ENCODE measurements at regions not wholly inside any gene's neighbourhood (a gene's known extent, or its start where the extent isn't known, plus 50 kb on each side); places are given as distances from the start of the nearest gene placed in this dataset.

DNA sequence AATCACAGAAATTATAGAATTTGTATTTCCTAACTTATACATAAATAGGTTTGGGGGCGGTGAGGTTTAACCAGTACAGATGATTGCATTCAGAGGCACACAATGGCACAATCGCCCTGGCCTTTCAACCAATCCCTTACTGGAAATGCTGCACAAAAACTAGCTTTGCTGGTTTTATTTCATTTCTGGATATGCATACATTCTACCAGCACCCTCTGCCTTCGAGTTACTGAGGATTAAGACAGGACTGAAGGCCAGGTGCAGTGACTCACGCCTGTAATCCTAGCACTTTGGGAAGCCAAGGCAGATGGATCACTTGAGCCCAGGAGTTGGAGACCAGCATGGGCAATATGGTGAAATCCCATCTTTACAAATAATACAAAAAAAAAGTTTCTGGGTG is 336.1 kb downstream of the ARRDC4 start:
- TF ChIP-seq, protein P1, sequence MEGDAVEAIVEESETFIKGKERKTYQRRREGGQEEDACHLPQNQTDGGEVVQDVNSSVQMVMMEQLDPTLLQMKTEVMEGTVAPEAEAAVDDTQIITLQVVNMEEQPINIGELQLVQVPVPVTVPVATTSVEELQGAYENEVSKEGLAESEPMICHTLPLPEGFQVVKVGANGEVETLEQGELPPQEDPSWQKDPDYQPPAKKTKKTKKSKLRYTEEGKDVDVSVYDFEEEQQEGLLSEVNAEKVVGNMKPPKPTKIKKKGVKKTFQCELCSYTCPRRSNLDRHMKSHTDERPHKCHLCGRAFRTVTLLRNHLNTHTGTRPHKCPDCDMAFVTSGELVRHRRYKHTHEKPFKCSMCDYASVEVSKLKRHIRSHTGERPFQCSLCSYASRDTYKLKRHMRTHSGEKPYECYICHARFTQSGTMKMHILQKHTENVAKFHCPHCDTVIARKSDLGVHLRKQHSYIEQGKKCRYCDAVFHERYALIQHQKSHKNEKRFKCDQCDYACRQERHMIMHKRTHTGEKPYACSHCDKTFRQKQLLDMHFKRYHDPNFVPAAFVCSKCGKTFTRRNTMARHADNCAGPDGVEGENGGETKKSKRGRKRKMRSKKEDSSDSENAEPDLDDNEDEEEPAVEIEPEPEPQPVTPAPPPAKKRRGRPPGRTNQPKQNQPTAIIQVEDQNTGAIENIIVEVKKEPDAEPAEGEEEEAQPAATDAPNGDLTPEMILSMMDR (IDR thresholded peaks at IDR 0.05; ENCODE audit: unreplicated experiment): no peak
- no peak for DNase-seq
- intact Hi-C loops (cut with micrococcal nuclease; ENCODE audit: unreplicated experiment): no loop called here

DNA sequence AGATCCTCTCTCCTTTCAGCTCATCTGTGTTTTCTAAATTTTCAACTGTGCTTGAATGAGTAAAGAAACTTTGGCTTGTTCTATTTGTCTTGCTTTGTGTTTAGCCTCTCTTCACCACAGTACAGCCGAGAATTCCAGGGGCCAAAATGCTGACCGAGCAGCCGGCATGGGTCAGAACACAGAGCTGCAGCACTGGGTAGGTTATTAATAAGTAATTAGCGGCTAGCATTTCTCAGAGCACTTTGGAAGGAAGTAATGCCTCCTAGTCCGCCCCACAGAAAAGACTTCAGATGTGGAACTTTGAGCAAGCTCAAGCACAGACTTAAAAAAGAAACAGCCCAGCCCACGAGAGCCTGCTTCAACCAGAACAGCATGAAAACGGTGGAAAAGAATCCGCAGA is 343.9 kb downstream of the ARRDC4 start:
- CTCF ChIA-PET: no interaction called here
- TF ChIP-seq, protein P1 (IDR thresholded peaks at IDR 0.05; ENCODE audit: unreplicated experiment): no peak
- no peak overlapping the region for H3K4me3 Mint-ChIP-seq (ENCODE audit: low read depth, unreplicated experiment)
- peaks cover 94% of the 10 kb centered on the region for H3K27me3 Mint-ChIP-seq (ENCODE audit: unreplicated experiment)
- intact Hi-C loops (cut with micrococcal nuclease; ENCODE audit: unreplicated experiment): no loop called here
- no peaks in the 10 kb centered on the region for H3K36me3 Mint-ChIP-seq (ENCODE audit: insufficient read depth, unreplicated experiment)
- H3K9me3 Mint-ChIP-seq (ENCODE audit: low read depth, unreplicated experiment): no peaks in the 10 kb centered on the region
- no peak overlapping the region for H3K27ac Mint-ChIP-seq (ENCODE audit: unreplicated experiment)
- no peaks in the 10 kb centered on the region for H3K4me1 Mint-ChIP-seq (ENCODE audit: low read depth, unreplicated experiment)
- no peak for DNase-seq
- BruUV-seq (replicated peaks): no TSS peak

More for the DNA sequence above, 336.1 kb downstream of the ARRDC4 start:
- Mint-ChIP-seq H3K36me3 (ENCODE audit: insufficient read depth, unreplicated experiment) (no peaks in the 10 kb centered on the region), H3K9me3 (ENCODE audit: low read depth, unreplicated experiment) (no peaks in the 10 kb centered on the region), H3K4me3 (ENCODE audit: low read depth, unreplicated experiment) (no peak overlapping the region), H3K27ac (ENCODE audit: unreplicated experiment) (no peak overlapping the region), H3K4me1 (ENCODE audit: low read depth, unreplicated experiment) (no peaks in the 10 kb centered on the region), H3K27me3 (ENCODE audit: unreplicated experiment) (peaks cover 63% of the 10 kb centered on the region)
- CTCF ChIA-PET: interaction anchor here (0.7 to 2.1 kb wide), 2 partner anchors 15 to 250 kb away, joined by 3 to 4 read pairs; no protein-coding TSS in a partner anchor
- no TSS peak for BruUV-seq (replicated peaks)

DNA sequence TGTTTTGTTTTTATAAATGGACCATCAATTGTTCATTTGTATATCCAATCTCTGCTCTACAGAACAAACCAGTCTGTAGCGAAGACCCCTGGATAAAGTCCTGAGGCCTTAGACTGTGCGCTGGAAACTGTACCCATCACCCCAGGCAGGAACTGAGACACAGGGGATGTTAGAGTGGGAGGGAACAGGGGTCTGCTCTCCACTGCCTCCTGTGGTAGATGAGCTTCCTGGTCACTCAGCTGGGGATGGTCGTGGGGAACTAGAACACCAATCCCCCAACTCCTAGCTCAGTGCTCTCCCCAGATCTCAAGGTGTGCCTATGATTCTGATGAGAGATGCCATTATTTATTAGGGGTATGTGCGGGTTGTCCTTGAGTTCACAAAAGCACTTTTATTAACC is 340.2 kb upstream of the IGF1R start:
- no peaks in the 10 kb centered on the region for H3K36me3 Mint-ChIP-seq (ENCODE audit: insufficient read depth, unreplicated experiment)
- no peak overlapping the region for H3K27ac Mint-ChIP-seq (ENCODE audit: unreplicated experiment)
- H3K4me3 Mint-ChIP-seq (ENCODE audit: low read depth, unreplicated experiment): no peak overlapping the region
- no peaks in the 10 kb centered on the region for H3K9me3 Mint-ChIP-seq (ENCODE audit: low read depth, unreplicated experiment)
- no peak for DNase-seq
- TF ChIP-seq, protein P1 (IDR thresholded peaks at IDR 0.05; ENCODE audit: unreplicated experiment): no peak
- H3K4me1 Mint-ChIP-seq (ENCODE audit: low read depth, unreplicated experiment): no peaks in the 10 kb centered on the region
- intact Hi-C loops (cut with micrococcal nuclease; ENCODE audit: unreplicated experiment): no loop called here
- BruUV-seq (replicated peaks): no TSS peak
- peaks cover 66% of the 10 kb centered on the region for H3K27me3 Mint-ChIP-seq (ENCODE audit: unreplicated experiment)
- CTCF ChIA-PET: interaction anchor here (0.6 kb wide), 1 partner anchor 210 kb away, joined by 3 read pairs; no protein-coding TSS in a partner anchor

DNA sequence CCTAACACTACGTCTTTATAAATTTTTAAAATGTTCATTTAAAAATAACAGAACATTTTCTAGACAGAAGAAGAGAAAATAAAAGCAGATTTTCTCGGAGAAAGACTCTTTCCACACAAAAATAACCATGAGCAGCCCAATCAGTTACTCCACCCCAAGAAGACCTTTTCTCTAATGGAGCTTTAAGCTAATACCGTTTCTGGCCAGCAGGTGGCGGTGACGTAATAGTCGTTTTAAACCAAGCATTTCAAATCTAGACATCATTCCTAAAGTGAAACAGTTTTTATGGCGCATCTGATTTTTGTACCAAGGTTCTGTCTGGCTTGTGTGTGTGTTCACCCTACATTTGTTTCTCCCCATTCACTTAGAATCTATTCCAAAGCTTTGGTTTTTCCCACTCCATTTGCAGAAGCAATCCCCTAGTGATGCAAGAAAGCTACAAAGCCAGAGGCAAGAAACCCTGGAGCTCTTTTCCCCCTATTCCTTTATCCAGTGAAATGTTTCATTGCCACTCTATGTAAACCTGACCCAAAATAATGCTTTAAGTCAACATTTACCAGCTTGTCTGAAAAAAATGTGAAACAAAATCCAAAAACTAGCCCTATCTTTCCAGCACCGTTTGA is 336.7 kb upstream of the IGF1R start:
- H3K27me3 Mint-ChIP-seq (ENCODE audit: unreplicated experiment): peaks cover 45% of the 10 kb centered on the region
- DNase-seq: peak; percentile 82
- intact Hi-C loops (cut with micrococcal nuclease; ENCODE audit: unreplicated experiment): loop anchor here (1.0 to 2.0 kb wide), 2 partner anchors 110 to 765 kb away; no protein-coding TSS in a partner anchor
- no peaks in the 10 kb centered on the region for H3K36me3 Mint-ChIP-seq (ENCODE audit: insufficient read depth, unreplicated experiment)
- H3K4me3 Mint-ChIP-seq (ENCODE audit: low read depth, unreplicated experiment): no peak overlapping the region
- H3K9me3 Mint-ChIP-seq (ENCODE audit: low read depth, unreplicated experiment): no peaks in the 10 kb centered on the region
- H3K27ac Mint-ChIP-seq (ENCODE audit: unreplicated experiment): no peak overlapping the region
- TF ChIP-seq, protein P1 (IDR thresholded peaks at IDR 0.05; ENCODE audit: unreplicated experiment): peak; percentile 77
- CTCF ChIA-PET: interaction anchor here (0.8 to 1.9 kb wide), 10 partner anchors 10 to 765 kb away, joined by 3 to 15 read pairs (median 4); no protein-coding TSS in a partner anchor
- no peaks in the 10 kb centered on the region for H3K4me1 Mint-ChIP-seq (ENCODE audit: low read depth, unreplicated experiment)
- no TSS peak for BruUV-seq (replicated peaks)
